Skeletal muscle cell (primary cell): ENCODE measurements at regions not wholly inside any gene's neighbourhood (a gene's known extent, or its start where the extent isn't known, plus 50 kb on each side); places are given as distances from the start of the nearest gene placed in this dataset.

Experiments
- DNase-seq: peaks from one replicate; pipeline ENCODE4 v3.0.0-alpha.2; 2010; ENCODE audit warnings: low read depth
- H3K4me3 ChIP-seq: 2 replicates; pipeline ENCODE4 v1.5.1; 2011; ENCODE audit warnings: low read depth, mild to moderate bottlenecking, control low read depth, low read length, moderate library complexity

GRCh38 chr5:66302344-66302743 lies 158.2 kb downstream of the SREK1 start:
- H3K4me3 ChIP-seq: no peak overlapping the region
- DNase-seq: no peak

DNA sequence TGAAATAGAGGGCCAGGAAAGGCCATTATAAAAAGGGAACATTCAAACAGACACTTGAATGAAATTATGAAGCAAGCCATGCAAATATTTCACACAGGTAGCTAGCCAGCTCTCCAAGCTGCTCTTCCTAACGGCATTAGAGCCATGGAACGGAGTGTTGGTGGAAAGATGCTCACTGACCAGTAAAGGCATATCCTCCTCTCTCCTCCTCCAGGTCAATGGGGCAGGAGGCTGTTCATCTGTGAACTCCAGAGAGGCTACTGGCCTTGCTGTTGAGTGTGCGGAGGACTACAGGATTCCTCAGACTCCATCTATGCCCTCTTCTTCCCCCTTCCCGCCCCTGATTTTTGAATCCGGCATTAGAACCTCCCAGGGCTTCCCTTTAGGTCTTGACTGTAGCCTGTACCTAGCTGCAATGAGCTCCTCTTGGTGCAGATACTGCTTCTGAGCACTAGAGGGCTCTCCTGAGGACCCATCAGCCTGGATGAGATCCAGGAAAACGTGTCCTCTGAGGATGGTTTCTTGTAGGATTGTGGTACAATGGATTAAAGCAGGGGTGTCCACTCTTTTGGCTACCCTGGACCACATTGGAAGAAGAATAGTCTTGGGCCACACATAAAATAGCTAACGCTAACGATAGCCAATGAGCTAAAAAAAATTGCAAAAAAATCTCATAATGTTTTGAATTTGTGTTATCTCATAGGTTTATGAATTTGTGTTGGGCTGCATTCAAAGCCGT lies 162.2 kb downstream of the SREK1 start:
- no peak overlapping the region for H3K4me3 ChIP-seq
- DNase-seq: peak; percentile 17

DNA sequence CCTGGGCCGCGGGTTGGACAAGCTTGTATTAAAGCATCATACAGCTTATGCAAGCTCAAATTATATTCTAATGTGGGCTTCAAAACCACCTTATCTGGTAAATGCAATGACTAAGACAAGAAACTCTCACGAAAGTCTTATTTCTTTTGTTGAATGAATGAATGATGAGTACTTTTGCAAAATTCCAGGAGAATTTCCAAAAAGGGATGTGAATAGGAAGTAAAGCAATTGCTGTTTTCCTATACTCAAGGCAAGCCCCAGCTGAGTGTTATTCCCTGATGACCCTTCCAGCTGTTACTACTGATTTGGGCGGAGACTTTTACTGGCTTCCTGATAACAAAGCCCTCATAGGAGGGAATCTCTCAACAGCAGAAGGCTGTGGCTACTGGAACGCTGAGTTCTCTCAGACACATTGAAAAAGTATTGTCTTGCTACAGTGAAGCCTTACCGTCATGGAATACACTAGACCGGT lies 162.8 kb downstream of the SREK1 start:
- DNase-seq: no peak
- no peak overlapping the region for H3K4me3 ChIP-seq

DNA sequence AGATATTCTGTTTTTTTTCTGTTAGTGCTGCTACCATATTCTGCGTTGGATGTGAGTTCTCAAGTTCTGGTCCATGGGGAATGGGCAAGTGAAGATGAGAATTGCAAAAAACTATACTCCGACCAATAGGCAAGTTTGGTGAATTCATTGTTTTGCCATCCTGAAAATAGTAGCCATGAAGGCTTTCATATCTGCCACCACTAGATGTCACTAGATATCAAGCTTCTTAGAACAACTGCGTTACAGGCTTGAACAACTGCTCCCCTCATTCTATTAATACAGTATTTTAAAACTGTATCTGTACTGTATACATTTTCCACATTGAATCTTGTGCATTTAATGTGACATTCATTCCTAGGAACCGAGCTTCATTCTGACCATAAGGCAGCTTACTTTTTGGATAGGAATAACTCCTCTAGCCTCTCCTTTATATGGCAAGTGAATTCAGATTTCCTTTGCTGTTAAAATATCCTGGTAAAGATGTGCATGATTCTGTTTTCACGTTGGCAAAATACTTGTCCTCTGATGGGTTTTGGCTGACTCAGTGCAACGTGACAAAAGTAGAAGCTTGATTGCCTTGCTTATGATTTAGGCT lies 163.6 kb downstream of the SREK1 start:
- DNase-seq: peak; percentile 27
- no peak overlapping the region for H3K4me3 ChIP-seq

- no peak overlapping the region for H3K4me3 ChIP-seq
- no peak for DNase-seq
Measured at GRCh38 chr5:66312266-66312665, 168.2 kb downstream of the SREK1 start.

- DNase-seq: no peak
- H3K4me3 ChIP-seq: no peak overlapping the region
Measured at GRCh38 chr5:66315784-66316183, 171.7 kb downstream of the SREK1 start.

DNA sequence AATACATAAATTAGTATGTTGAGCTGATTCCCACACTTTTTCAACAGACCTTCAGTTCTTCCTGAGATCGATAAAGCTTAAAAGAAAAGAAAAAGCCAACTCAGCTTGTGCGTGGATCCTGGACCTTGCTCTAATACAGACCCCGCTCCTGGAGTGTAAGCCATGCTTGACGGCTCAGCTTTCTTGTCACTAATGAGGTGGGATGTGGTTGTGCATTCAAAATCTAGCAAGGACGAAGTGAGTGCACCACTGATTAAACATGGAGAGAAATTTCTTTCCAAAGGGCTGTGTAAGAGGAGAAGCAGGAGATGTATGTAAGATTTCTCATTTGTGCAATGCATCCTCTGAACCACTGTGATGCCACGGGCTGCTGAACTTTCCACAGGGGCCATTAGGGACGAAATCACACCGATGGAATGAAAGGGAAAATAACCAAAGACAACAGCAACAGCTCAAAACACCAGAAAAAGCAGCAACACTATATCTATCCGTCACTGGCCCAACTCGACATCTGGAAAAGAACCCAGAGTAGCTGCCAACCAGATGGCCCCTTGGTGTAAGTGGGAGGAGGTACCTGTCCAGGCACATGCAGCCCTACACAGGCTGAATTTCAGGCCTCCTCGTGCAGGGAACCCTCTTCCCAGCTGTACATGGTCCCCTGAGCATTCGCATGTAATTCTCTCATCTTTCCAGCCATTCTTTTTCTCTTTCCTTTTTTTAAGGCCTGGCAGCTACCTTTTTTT lies 178.9 kb downstream of the SREK1 start:
- H3K4me3 ChIP-seq: no peak overlapping the region
- no peak for DNase-seq

DNA sequence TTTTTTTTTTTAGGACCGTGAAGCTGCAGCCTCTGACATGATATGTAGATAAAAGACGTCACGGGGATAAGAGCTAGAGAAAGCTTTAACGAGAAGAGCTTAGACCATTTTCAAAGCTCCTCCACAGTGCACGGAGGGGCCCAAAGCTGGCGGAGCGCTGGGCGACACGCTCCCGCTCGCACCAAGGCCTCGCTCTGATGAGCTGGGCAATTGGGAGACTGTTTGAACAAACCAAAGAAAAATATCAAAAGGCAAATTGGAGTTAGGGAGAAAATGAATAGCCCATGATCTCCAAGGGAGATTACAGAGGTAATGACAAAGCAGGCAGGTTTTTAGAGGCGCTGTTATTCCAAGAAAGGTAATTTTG lies 179.4 kb downstream of the SREK1 start:
- no peak for DNase-seq
- H3K4me3 ChIP-seq: no peak overlapping the region

DNA sequence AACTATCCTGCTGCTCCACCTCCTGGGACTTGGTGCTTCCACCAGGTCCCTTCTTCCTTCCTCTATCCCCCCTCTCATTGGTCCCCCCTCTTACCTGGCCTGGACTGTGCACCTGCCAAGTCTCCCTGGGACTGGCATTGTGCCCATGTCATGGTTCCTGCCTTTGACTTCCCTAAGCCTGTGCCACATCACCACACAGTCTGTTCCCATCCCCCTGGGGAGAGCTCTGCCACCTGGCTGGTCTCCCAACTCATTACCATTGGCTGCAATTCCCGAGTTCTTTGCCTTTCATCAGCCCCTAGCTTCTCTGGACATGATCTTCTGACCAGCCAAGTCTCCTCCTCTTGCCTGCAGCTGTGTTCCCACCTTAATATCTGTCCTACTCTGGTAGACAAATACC lies 180.3 kb downstream of the SREK1 start:
- no peak for DNase-seq
- H3K4me3 ChIP-seq: no peak overlapping the region

GRCh38 chr5:66326276-66326675 lies 182.2 kb downstream of the SREK1 start:
- no peak overlapping the region for H3K4me3 ChIP-seq
- DNase-seq: no peak

DNA sequence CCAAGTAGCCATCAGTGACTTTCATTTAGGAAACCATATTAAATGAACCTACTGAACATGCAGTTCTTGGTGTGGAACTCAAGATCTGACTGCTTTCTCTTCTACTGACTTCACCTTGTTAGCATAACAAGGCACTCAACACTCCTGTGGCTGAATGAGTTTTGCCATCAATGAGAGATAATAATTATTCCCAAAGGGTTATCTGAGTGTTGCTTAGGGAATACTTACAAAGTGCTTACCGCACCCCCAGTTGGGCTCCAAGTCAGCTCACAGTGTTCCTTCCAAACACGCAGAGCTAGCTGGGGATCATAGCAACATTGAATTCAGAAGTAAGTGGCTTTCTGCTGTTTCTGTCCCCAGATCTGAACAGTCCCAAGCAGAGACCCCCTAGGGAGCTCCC lies 182.9 kb downstream of the SREK1 start:
- no peak for DNase-seq
- no peak overlapping the region for H3K4me3 ChIP-seq

DNA sequence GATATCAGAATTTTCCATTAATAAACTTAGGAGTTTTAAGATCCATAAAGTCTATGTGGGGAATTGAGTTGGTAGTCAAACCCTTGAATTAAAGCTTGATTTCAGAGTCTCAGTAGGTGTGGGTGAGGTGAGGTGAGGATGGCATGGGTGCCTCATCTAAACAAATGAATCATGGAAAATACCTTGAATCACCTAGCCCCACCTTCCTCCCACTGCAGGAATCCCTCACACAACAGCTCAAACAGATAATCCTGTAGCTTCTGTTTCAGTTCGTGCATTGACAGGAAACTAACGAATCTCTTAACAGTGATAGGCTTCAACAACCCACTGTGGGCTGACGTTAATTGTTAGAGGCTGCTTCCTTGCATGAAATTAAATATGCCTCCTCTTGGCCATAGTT lies 185.0 kb downstream of the SREK1 start:
- no peak for DNase-seq
- H3K4me3 ChIP-seq: no peak overlapping the region

GRCh38 chr5:66333192-66333591 lies 189.1 kb downstream of the SREK1 start:
- H3K4me3 ChIP-seq: no peak overlapping the region
- no peak for DNase-seq

- no peak overlapping the region for H3K4me3 ChIP-seq
- no peak for DNase-seq
Measured at GRCh38 chr5:66337626-66338226, 193.6 kb downstream of the SREK1 start.

DNA sequence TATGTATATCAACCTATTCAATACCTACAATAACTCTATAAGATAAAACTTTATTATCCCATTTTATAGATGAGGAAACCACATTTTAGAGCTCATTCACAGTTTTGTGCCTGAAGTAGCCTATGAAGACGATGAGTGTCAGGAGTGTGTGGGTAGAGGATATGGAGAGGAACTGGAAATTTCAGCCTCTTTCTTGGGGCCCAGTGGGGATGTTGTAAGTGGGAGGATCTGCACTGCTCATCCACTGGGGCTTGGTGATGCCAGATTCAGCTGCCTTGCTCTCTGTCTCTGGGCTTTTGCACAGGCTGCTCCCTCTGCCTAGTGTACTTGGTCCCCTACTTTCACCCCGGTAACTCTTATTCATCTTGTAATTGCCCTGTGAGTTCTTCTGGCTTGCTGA lies 194.7 kb downstream of the SREK1 start:
- H3K4me3 ChIP-seq: no peak overlapping the region
- DNase-seq: no peak

GRCh38 chr5:66339896-66340295 lies 195.8 kb downstream of the SREK1 start:
- no peak overlapping the region for H3K4me3 ChIP-seq
- DNase-seq: no peak

GRCh38 chr5:66340786-66341185 lies 196.7 kb downstream of the SREK1 start:
- no peak for DNase-seq
- no peak overlapping the region for H3K4me3 ChIP-seq

- no peak overlapping the region for H3K4me3 ChIP-seq
- no peak for DNase-seq
Measured at GRCh38 chr5:66342341-66342880, 198.3 kb downstream of the SREK1 start.

GRCh38 chr5:66343370-66344071 lies 199.4 kb downstream of the SREK1 start:
- H3K4me3 ChIP-seq: no peak overlapping the region
- DNase-seq: no peak
